GM18507 (cell line): ENCODE measurements at regions not wholly inside any gene's neighbourhood (a gene's known extent, or its start where the extent isn't known, plus 50 kb on each side); places are given as distances from the start of the nearest gene placed in this dataset.
A peak's percentile ranks its signal among the peaks of the same experiment; 100 is the strongest.

ENCODE experiments used
- DNase-seq: peaks from one replicate; pipeline ENCODE4 v3.0.0; 2011; ENCODE audit warnings: low read depth; ENCODE audit not compliant: insufficient read length; ENCODE audit errors: extremely low spot score
- FAIRE-seq: peaks from 2 replicates; lab custom pipeline; 2011; peaks lifted over from hg19 to GRCh38; lab: Jason Lieb, UNC

DNA sequence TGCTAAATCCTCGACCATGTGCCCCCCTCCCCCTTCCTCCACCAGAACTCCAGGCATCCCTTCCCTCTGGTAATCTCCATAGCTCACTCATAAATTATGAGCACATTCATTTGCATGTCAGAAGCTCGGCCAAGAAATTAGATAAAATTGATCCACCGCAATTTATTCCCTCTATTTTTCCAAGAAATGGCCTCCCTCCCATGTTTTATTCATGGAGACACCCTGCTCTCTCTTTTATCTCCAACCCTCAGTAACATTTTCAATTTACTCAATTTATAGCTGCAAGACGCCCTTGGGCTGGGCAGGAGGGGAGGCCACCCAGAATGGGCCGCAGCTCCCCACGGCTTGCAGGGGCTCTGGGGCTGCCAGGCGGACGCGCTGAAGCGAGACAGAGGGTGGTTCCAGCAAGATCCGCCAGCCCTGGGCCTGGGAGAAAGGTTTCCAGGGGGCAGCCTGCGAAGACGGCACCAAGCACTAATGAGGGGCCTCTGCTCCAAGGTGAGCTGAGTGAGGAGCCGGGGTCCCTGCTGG is 54.7 kb upstream of the ZNF423 start:
- DNase-seq (no peak), FAIRE-seq (no peak)

- DNase-seq, result no peak
- no peak for FAIRE-seq
Observed at GRCh38 chr16:49911430-49911829, 55.5 kb upstream of the ZNF423 start.

GRCh38 chr16:49912721-49913120 is 56.8 kb upstream of the ZNF423 start:
- no peak for DNase-seq
- no peak for FAIRE-seq

- FAIRE-seq, result no peak
Observed at GRCh38 chr16:49913720-49914119, 57.8 kb upstream of the ZNF423 start.

GRCh38 chr16:49914657-49915056 is 58.7 kb upstream of the ZNF423 start:
- no peak for DNase-seq
- FAIRE-seq, result no peak

More at GRCh38 chr16:49913720-49914119, 57.8 kb upstream of the ZNF423 start:
- no peak for DNase-seq

DNA sequence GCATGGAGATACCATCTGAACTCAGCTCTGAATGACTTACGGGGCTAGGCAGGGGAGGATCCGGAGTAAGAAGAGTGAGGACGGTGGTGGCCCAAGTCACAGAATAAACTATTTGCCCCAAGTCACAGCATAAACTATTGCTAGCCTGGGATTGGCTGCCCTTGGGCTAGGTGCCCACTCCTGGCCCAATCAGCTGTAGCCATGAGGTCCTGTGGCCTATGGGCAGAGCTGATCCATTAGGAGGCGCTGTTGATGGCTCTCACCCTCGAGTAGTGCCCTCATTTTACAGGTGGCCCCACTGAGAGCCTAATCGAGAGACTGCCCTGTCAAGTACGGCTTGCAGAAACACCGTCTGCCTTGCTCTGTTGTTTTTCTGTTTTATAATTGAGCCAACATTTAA is 62.3 kb upstream of the ZNF423 start:
- FAIRE-seq (no peak), DNase-seq (no peak)

- DNase-seq, result no peak
- no peak for FAIRE-seq
Observed at GRCh38 chr16:49919327-49919726, 63.4 kb upstream of the ZNF423 start.

GRCh38 chr16:49920397-49920796 is 64.5 kb upstream of the ZNF423 start:
- FAIRE-seq, result no peak
- DNase-seq, result no peak

DNA sequence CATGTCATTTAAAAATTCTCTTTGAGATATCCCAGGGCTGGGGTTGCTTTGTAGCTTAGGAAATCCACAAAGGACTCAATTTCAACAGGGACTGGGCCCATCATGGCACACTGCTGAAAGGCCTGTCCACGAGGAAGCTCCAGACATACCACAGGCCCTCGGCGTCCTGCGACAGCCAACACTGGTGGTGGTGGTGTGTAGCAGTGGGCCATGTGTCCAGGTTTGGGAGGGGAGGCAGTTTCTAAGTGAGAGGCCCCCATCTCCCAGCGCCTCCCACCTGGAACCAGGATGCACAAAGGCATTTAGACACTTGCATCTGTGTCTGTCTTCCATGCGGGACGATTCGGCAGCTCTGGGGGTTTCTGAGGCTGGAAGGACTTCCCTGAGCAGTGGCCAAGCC is 65.2 kb upstream of the ZNF423 start:
- FAIRE-seq (no peak), DNase-seq (no peak)

GRCh38 chr16:49921791-49922456 is 66.0 kb upstream of the ZNF423 start:
- FAIRE-seq, result peak; percentile 53

DNA sequence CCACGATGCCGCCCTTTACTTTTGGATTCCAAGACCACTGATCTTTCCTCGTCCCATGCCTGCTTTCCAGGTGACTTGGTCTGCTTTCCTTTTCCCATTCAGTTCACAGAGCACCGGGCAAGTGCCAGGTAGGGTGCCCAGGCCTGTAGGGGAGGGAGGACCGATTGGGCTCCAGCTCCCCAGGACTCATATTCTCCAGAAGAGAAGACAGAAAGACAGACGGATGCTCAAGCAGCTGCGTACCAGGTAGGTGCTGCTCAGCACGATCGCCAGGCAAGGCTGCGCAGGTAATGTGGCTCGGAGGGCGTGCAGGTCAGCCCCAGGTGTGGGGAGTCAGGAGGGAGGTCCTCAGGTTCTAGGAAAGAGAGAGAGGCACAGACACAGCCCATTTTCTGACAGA is 67.5 kb upstream of the ZNF423 start:
- FAIRE-seq, result no peak

More at GRCh38 chr16:49921791-49922456, 66.0 kb upstream of the ZNF423 start:
- peak; percentile 33 for DNase-seq

GRCh38 chr16:49924078-49924477 is 68.2 kb upstream of the ZNF423 start:
- DNase-seq (no peak), FAIRE-seq (no peak)

More for the DNA sequence above, 67.5 kb upstream of the ZNF423 start:
- DNase-seq, result no peak

DNA sequence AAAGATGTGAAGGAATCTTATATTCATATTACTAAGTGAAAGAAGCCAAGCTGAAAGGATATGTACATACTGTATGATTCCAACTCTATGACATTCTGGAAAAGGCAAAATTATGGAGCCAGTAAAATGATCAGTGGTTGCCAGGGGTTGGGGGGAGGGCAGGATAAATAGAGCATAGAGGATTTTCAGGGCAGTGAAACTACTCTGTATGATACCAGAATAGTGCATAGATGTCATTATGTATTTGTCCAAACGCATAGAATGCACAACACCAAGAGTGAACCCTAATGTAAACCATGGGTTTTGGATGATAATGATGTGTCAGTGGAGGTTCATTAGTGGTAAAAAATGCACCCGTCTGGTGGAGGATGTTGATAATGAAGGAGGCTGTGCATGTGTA is 71.0 kb upstream of the ZNF423 start:
- no peak for FAIRE-seq
- no peak for DNase-seq

DNA sequence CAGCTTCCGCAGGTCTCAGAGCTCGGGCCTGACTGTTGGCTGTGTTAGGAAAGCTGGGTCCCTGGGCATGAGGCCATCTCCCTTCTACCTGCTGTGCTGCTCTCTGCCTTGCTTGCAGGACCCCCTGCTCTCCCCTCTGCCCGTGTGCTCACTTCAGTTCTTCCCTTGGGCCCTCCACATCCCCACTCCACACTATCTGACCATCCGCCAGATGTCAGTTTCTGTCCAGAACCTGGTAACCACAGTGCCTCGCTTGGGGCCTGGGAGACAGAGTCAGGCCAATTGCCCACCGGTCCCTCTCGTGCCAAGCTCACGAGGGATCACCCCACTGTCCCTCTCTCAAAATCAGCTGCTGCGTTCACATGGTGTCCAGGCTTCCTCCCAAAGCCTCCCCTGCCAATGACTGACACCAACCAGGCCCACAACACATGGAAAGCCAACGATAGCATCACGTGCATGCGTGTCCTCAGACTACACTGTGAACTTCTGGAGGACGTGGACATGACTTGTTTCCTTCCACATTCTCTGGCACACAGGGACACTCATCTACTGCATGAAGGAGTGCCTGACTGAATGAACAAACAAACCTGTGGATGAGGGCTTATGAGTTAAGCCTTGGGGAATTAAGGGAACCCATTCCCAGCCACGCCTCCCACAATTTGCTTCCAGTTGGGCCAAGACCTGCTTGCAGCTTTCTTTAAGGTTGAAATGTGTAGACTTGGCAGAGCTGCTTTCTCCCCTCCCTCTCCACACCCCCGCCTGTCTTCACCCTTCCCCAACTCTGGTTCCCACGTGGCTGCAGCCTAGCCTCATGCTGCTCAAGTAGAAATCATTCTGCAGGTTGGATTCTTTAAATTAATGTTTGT is 72.5 kb upstream of the ZNF423 start:
- no peak for DNase-seq
- no peak for FAIRE-seq

DNA sequence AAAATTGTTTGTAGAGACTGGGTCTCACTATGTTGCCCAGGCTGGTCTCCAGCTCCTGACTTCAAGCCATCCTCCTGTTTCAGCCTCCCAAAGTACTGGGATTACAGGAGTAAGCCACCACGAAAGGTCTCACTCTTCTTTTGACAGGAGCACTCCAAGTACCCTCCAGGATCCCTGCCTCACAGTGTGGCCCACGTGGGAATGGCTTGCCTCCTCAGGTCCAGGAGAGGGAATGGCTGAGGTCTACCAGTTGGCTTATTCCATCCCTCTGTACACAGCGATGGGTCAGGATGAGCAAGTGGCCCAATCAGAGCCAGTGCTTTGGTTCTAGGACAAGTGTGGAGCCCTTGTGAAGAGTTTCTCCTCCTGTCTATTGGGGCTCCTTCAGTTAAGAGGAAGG is 73.7 kb upstream of the ZNF423 start:
- DNase-seq, result no peak
- FAIRE-seq, result no peak

GRCh38 chr16:49930841-49931240 is 74.9 kb upstream of the ZNF423 start:
- FAIRE-seq (no peak), DNase-seq (no peak)

DNA sequence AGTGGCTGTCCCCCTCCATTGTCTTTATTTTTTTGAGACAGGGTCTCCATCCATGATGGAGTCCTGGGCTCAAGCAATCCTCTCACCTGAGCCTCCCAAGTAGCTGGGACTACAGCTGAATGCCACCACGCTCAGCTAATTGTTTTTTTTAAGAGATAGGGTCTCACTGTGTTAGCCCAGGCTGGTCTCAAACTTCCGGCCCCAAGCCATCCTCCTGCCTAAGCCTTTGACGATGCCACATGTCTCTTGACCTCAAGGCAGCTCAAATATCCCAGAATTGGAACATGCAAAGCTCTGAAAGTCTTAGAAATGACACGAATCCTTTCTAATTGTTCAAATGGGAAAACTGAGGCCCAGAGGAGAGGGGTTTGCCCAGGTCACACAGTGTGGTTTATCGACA is 75.4 kb upstream of the ZNF423 start:
- no peak for DNase-seq
- no peak for FAIRE-seq

GRCh38 chr16:49931916-49932315 is 76.0 kb upstream of the ZNF423 start:
- FAIRE-seq (no peak), DNase-seq (no peak)

DNA sequence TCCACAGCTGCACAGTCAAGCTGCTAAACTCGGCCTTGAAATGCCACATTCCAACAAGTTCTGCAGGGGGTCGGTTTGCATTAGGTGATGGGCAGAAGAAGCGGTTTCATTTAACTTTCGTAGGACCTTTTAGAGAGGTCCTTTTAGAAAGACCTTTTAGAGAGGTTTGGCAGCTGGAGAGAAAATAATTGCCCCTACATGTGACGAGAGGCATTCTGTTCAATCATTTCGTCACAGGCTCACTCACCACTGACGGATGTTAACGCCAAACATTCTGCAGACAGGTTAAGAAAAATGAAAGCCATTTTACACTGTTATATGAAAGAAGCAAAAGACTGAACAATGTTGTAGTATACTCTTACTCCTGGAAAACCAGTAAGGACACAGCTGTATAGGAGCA is 76.5 kb upstream of the ZNF423 start:
- FAIRE-seq, result no peak
- no peak for DNase-seq

- FAIRE-seq (no peak), DNase-seq (no peak)
Observed at GRCh38 chr16:49932946-49933345, 77.0 kb upstream of the ZNF423 start.

- FAIRE-seq (no peak), DNase-seq (no peak)
Observed at GRCh38 chr16:49936791-49937190, 80.9 kb upstream of the ZNF423 start.
